Mucosa of stomach (tissue), 1 donor: ENCODE measurements at regions not wholly inside any gene's neighbourhood (a gene's known extent, or its start where the extent isn't known, plus 50 kb on each side); places are given as distances from the start of the nearest gene placed in this dataset.

Source experiments
- H3K27me3 ChIP-seq: one replicate; pipeline ENCODE4 v1.7.0; 2013; ENCODE audit warnings: mild to moderate bottlenecking, low read length; ENCODE audit not compliant: control insufficient read depth, insufficient read depth
- H3K36me3 ChIP-seq: one replicate; pipeline ENCODE4 v1.7.0; 2013; ENCODE audit warnings: low read length; ENCODE audit not compliant: control insufficient read depth, insufficient read depth
- H3K4me1 ChIP-seq: one replicate; pipeline ENCODE4 v1.7.0; 2013; ENCODE audit warnings: mild to moderate bottlenecking, low read length; ENCODE audit not compliant: control insufficient read depth, insufficient read depth
- H3K4me3 ChIP-seq: one replicate; pipeline ENCODE4 v1.7.0; 2013; ENCODE audit warnings: low read length
- H3K9ac ChIP-seq: one replicate; pipeline ENCODE4 v1.7.0; 2013; ENCODE audit warnings: mild to moderate bottlenecking, low read length, moderate library complexity
- H3K9me3 ChIP-seq: one replicate; pipeline ENCODE4 v1.7.0; 2013; ENCODE audit warnings: mild to moderate bottlenecking, low read length, moderate library complexity; ENCODE audit not compliant: control insufficient read depth
- donor health status: Pancreatic carcinoma.

GRCh38 chr16:35750157-35750689 lies 2290.8 kb downstream of the TP53TG3F start:
- no peaks in the 10 kb centered on the region for H3K36me3 ChIP-seq
- H3K27me3 ChIP-seq = no peaks in the 10 kb centered on the region
- H3K9me3 ChIP-seq = no peaks in the 10 kb centered on the region

GRCh38 chr16:35750701-35751104 lies 2291.3 kb downstream of the TP53TG3F start:
- no peaks in the 10 kb centered on the region for H3K9me3 ChIP-seq
- H3K9ac ChIP-seq = no peak overlapping the region
- H3K36me3 ChIP-seq = no peaks in the 10 kb centered on the region
- H3K27me3 ChIP-seq = no peaks in the 10 kb centered on the region
- no peaks in the 10 kb centered on the region for H3K4me1 ChIP-seq
- H3K4me3 ChIP-seq = no peak overlapping the region

More at GRCh38 chr16:35750157-35750689, 2290.8 kb downstream of the TP53TG3F start:
- H3K4me3 ChIP-seq = no peak overlapping the region
- H3K4me1 ChIP-seq = no peaks in the 10 kb centered on the region
- H3K9ac ChIP-seq = no peak overlapping the region

GRCh38 chr16:35751191-35751941 lies 2292.0 kb downstream of the TP53TG3F start:
- Histone ChIP-seq H3K36me3 (no peaks in the 10 kb centered on the region), H3K9ac (no peak overlapping the region), H3K4me1 (no peaks in the 10 kb centered on the region), H3K9me3 (no peaks in the 10 kb centered on the region), H3K27me3 (no peaks in the 10 kb centered on the region), H3K4me3 (no peak overlapping the region)

GRCh38 chr16:35752012-35752772 lies 2292.8 kb downstream of the TP53TG3F start:
- Histone ChIP-seq H3K9me3 (no peaks in the 10 kb centered on the region), H3K4me1 (no peaks in the 10 kb centered on the region), H3K27me3 (no peaks in the 10 kb centered on the region), H3K4me3 (no peak overlapping the region), H3K9ac (no peak overlapping the region), H3K36me3 (no peaks in the 10 kb centered on the region)

GRCh38 chr16:35752773-35753558 lies 2293.6 kb downstream of the TP53TG3F start:
- Histone ChIP-seq H3K27me3 (no peaks in the 10 kb centered on the region), H3K4me1 (no peaks in the 10 kb centered on the region), H3K9me3 (no peaks in the 10 kb centered on the region), H3K4me3 (no peak overlapping the region), H3K9ac (no peak overlapping the region), H3K36me3 (no peaks in the 10 kb centered on the region)

GRCh38 chr16:35753559-35754390 lies 2294.4 kb downstream of the TP53TG3F start:
- H3K36me3 ChIP-seq = no peaks in the 10 kb centered on the region
- no peak overlapping the region for H3K9ac ChIP-seq
- no peaks in the 10 kb centered on the region for H3K27me3 ChIP-seq
- no peaks in the 10 kb centered on the region for H3K9me3 ChIP-seq
- no peaks in the 10 kb centered on the region for H3K4me1 ChIP-seq
- no peak overlapping the region for H3K4me3 ChIP-seq

- H3K27me3 ChIP-seq = no peaks in the 10 kb centered on the region
- H3K9me3 ChIP-seq = no peaks in the 10 kb centered on the region
- no peaks in the 10 kb centered on the region for H3K4me1 ChIP-seq
- H3K4me3 ChIP-seq = no peak overlapping the region
- no peak overlapping the region for H3K9ac ChIP-seq
- H3K36me3 ChIP-seq = no peaks in the 10 kb centered on the region
Measured at GRCh38 chr16:35754391-35755369, 2295.3 kb downstream of the TP53TG3F start.

GRCh38 chr16:35788381-35788780 lies 2329.0 kb downstream of the TP53TG3F start:
- no peaks in the 10 kb centered on the region for H3K36me3 ChIP-seq
- no peak overlapping the region for H3K9ac ChIP-seq
- no peaks in the 10 kb centered on the region for H3K9me3 ChIP-seq
- no peaks in the 10 kb centered on the region for H3K27me3 ChIP-seq
- no peaks in the 10 kb centered on the region for H3K4me1 ChIP-seq
- no peak overlapping the region for H3K4me3 ChIP-seq

- no peaks in the 10 kb centered on the region for H3K36me3 ChIP-seq
- H3K9me3 ChIP-seq = no peaks in the 10 kb centered on the region
- H3K27me3 ChIP-seq = no peaks in the 10 kb centered on the region
- H3K4me1 ChIP-seq = no peaks in the 10 kb centered on the region
- no peak overlapping the region for H3K9ac ChIP-seq
- no peak overlapping the region for H3K4me3 ChIP-seq
Measured at GRCh38 chr16:35792516-35793285, 2333.3 kb downstream of the TP53TG3F start.

- Histone ChIP-seq H3K27me3 (no peaks in the 10 kb centered on the region), H3K9me3 (no peaks in the 10 kb centered on the region), H3K4me3 (no peak overlapping the region), H3K36me3 (no peaks in the 10 kb centered on the region), H3K4me1 (peaks cover 7% of the 10 kb centered on the region), H3K9ac (no peak overlapping the region)
Measured at GRCh38 chr16:35793601-35794000, 2334.2 kb downstream of the TP53TG3F start.
